Bronchial epithelial cell (primary cell): ENCODE measurements at regions not wholly inside any gene's neighbourhood (a gene's known extent, or its start where the extent isn't known, plus 50 kb on each side); places are given as distances from the start of the nearest gene placed in this dataset.
A peak's percentile ranks its signal among the peaks of the same experiment; 100 is the strongest.

Source experiments
- DNase-seq: peaks from one replicate; pipeline ENCODE4 v3.0.0-alpha.2; 2010; ENCODE audit warnings: low read depth
- FAIRE-seq: peaks from 2 replicates; lab custom pipeline; 2011; peaks lifted over from hg19 to GRCh38; lab: Jason Lieb, UNC
- H3K27me3 ChIP-seq: 2 replicates; pipeline ENCODE4 v1.5.1; 2011; ENCODE audit warnings: low read length; ENCODE audit not compliant: control insufficient read depth, insufficient read depth
- H3K36me3 ChIP-seq: 2 replicates; pipeline ENCODE4 v1.5.1; 2011; ENCODE audit warnings: low read length; ENCODE audit not compliant: control insufficient read depth, insufficient read depth
- H3K4me3 ChIP-seq: 2 replicates; pipeline ENCODE4 v1.5.1; 2011; ENCODE audit warnings: mild to moderate bottlenecking, low read depth, low read length, control low read depth
- CTCF ChIP-seq: IDR thresholded peaks from 2 replicates; pipeline ENCODE4 v1.5.1; 2011; ENCODE audit warnings: mild to moderate bottlenecking, moderate library complexity, low read length, control low read depth, inconsistent platforms; ENCODE audit not compliant: insufficient read depth, severe bottlenecking

- no peak for TF ChIP-seq CTCF
- no peak for DNase-seq
- no peaks in the 10 kb centered on the region for H3K27me3 ChIP-seq
- FAIRE-seq: no peak
- no peaks in the 10 kb centered on the region for H3K36me3 ChIP-seq
- H3K4me3 ChIP-seq: no peak overlapping the region
Measured at GRCh38 chr17:52759864-52760263, 601.4 kb upstream of the CA10 start.

- DNase-seq (no peak), FAIRE-seq (no peak)
- Histone ChIP-seq H3K27me3 (no peaks in the 10 kb centered on the region), H3K36me3 (no peaks in the 10 kb centered on the region), H3K4me3 (no peak overlapping the region)
- no peak for TF ChIP-seq CTCF
Measured at GRCh38 chr17:52758481-52758880, 600.0 kb upstream of the CA10 start.

GRCh38 chr17:52756746-52757145 lies 598.2 kb upstream of the CA10 start:
- FAIRE-seq (no peak), DNase-seq (no peak)
- Histone ChIP-seq H3K4me3 (no peak overlapping the region), H3K27me3 (no peaks in the 10 kb centered on the region), H3K36me3 (no peaks in the 10 kb centered on the region)
- no peak for TF ChIP-seq CTCF

- FAIRE-seq: no peak
- DNase-seq: peak; percentile 63
- no peaks in the 10 kb centered on the region for H3K36me3 ChIP-seq
- H3K27me3 ChIP-seq: no peaks in the 10 kb centered on the region
- no peak overlapping the region for H3K4me3 ChIP-seq
- no peak for TF ChIP-seq CTCF
Measured at GRCh38 chr17:52754838-52755237, 596.3 kb upstream of the CA10 start.

- no peak for TF ChIP-seq CTCF
- DNase-seq (no peak), FAIRE-seq (no peak)
- no peaks in the 10 kb centered on the region for H3K27me3 ChIP-seq
- no peaks in the 10 kb centered on the region for H3K36me3 ChIP-seq
- no peak overlapping the region for H3K4me3 ChIP-seq
Measured at GRCh38 chr17:52751051-52751450, 592.5 kb upstream of the CA10 start.

GRCh38 chr17:52744179-52744578 lies 585.7 kb upstream of the CA10 start:
- no peak for FAIRE-seq
- H3K36me3 ChIP-seq: no peaks in the 10 kb centered on the region
- H3K27me3 ChIP-seq: no peaks in the 10 kb centered on the region
- TF ChIP-seq CTCF: no peak
- DNase-seq: no peak
- no peak overlapping the region for H3K4me3 ChIP-seq
